SU-DHL-6 (cell line): ENCODE measurements at regions not wholly inside any gene's neighbourhood (a gene's known extent, or its start where the extent isn't known, plus 50 kb on each side); places are given as distances from the start of the nearest gene placed in this dataset.

ENCODE experiments used
- H2AFZ ChIP-seq: fragments of 200-600 bp; sonication (generic); 2 replicates; pipeline ENCODE4 v1.6.1; 2014; ENCODE audit warnings: low read depth, mild to moderate bottlenecking, moderate library complexity, mixed read lengths, antibody characterized with exemption, low read length; ENCODE audit not compliant: severe bottlenecking
- H3F3A ChIP-seq: fragments of 200-600 bp; shearing (Covaris generic); 2 replicates; pipeline ENCODE4 v1.6.0; 2016; ENCODE audit warnings: antibody characterized with exemption, mild to moderate bottlenecking; ENCODE audit not compliant: insufficient read depth
- H3K27ac ChIP-seq: fragments of 200-600 bp; sonication (generic); 2 replicates; pipeline ENCODE4 v1.5.1; 2016; ENCODE audit warnings: low read depth, mild to moderate bottlenecking, low read length, moderate library complexity, mixed read lengths
- H3K27me3 ChIP-seq: fragments of 200-600 bp; sonication (generic), shearing (Covaris generic); 2 replicates; pipeline ENCODE4 v1.6.0; 2014; ENCODE audit warnings: mild to moderate bottlenecking, low read length
- H3K36me3 ChIP-seq: fragments of 200-600 bp; sonication (generic); 2 replicates; pipeline ENCODE4 v1.6.1; 2014; ENCODE audit warnings: mild to moderate bottlenecking, low read length, mixed read lengths
- H3K4me2 ChIP-seq: fragments of 300-600, 200-600 bp; shearing (Covaris generic), sonication (generic); 2 replicates; pipeline ENCODE4 v1.6.0; 2014; ENCODE audit warnings: low read length, low read depth, mild to moderate bottlenecking; ENCODE audit not compliant: poor library complexity, severe bottlenecking
- H3K4me3 ChIP-seq: fragments of 200-600 bp; sonication (generic); 2 replicates; pipeline ENCODE4 v1.5.1; 2014; ENCODE audit warnings: antibody characterized with exemption, low read length, mild to moderate bottlenecking, mixed read lengths; ENCODE audit not compliant: insufficient read depth, poor library complexity, severe bottlenecking
- H3K79me2 ChIP-seq: fragments of 200-600 bp; sonication (generic); 2 replicates; pipeline ENCODE4 v1.6.1; 2014; ENCODE audit warnings: mild to moderate bottlenecking, low read length, moderate library complexity; ENCODE audit not compliant: insufficient read depth
- H3K9ac ChIP-seq: fragments of 200-600 bp; sonication (generic); 2 replicates; pipeline ENCODE4 v1.7.0; 2014; ENCODE audit warnings: mild to moderate bottlenecking, low read length
- H3K9me2 ChIP-seq: fragments of 200-600 bp; sonication (generic); replicated peaks from 2 replicates; pipeline ENCODE4 v1.6.1; 2014; ENCODE audit warnings: low read length; ENCODE audit not compliant: insufficient read depth
- H3K9me3 ChIP-seq: fragments of 200-600 bp; sonication (generic); 2 replicates; pipeline ENCODE4 v1.6.1; 2014; ENCODE audit warnings: low read length, mixed read lengths; ENCODE audit not compliant: insufficient read depth
- H4K20me1 ChIP-seq: fragments of 200-600 bp; sonication (generic); 2 replicates; pipeline ENCODE4 v1.6.1; 2014; ENCODE audit warnings: low read depth, mild to moderate bottlenecking, antibody characterized with exemption, low read length, moderate library complexity, mixed read lengths
- CTCF ChIP-seq: fragments of 200-600 bp; sonication (generic); IDR thresholded peaks from one replicate; pipeline ENCODE4 v1.5.1; 2017; ENCODE audit warnings: antibody characterized with exemption, mild to moderate bottlenecking, low read length, moderate library complexity; ENCODE audit not compliant: insufficient read depth, poor library complexity, severe bottlenecking
- EZH2phosphoT487 ChIP-seq: fragments of 200-600 bp; sonication (generic), shearing (Covaris generic); conservative IDR thresholded peaks from 2 replicates; pipeline ENCODE4 v1.6.1; 2018; ENCODE audit warnings: mild to moderate bottlenecking, antibody characterized with exemption, low read length, moderate library complexity, mixed read lengths

- no peaks in the 10 kb centered on the region for H3K9me2 ChIP-seq
- H3K9ac ChIP-seq = no peak overlapping the region
- H3K27me3 ChIP-seq = no peaks in the 10 kb centered on the region
- no peak overlapping the region for H3K27ac ChIP-seq
- no peak overlapping the region for H3K4me2 ChIP-seq
- TF ChIP-seq EZH2phosphoT487 (no peak), CTCF (no peak)
- H3K36me3 ChIP-seq = no peaks in the 10 kb centered on the region
- H2AFZ ChIP-seq = no peak overlapping the region
- H3K79me2 ChIP-seq = no peaks in the 10 kb centered on the region
- no peaks in the 10 kb centered on the region for H3K9me3 ChIP-seq
- no peaks in the 10 kb centered on the region for H3F3A ChIP-seq
- H3K4me3 ChIP-seq = no peak overlapping the region
- H4K20me1 ChIP-seq = no peaks in the 10 kb centered on the region
Measured at GRCh38 chr13:22138947-22139346, 468.1 kb downstream of the FGF9 start.

GRCh38 chr13:22141716-22142115 lies 470.8 kb downstream of the FGF9 start:
- Histone ChIP-seq H3K36me3 (no peaks in the 10 kb centered on the region), H3K9ac (no peak overlapping the region)
- TF ChIP-seq CTCF (no peak), EZH2phosphoT487 (no peak)

GRCh38 chr13:22143671-22144070 lies 472.8 kb downstream of the FGF9 start:
- Histone ChIP-seq H4K20me1 (no peaks in the 10 kb centered on the region), H3K4me2 (no peak overlapping the region), H2AFZ (no peak overlapping the region), H3K4me3 (no peak overlapping the region), H3K9me2 (no peaks in the 10 kb centered on the region), H3K36me3 (no peaks in the 10 kb centered on the region), H3K79me2 (no peaks in the 10 kb centered on the region), H3K9me3 (no peaks in the 10 kb centered on the region), H3K27ac (no peak overlapping the region), H3K27me3 (no peaks in the 10 kb centered on the region), H3K9ac (no peak overlapping the region), H3F3A (no peaks in the 10 kb centered on the region)
- TF ChIP-seq CTCF = no peak
- no peak for TF ChIP-seq EZH2phosphoT487

More at GRCh38 chr13:22141716-22142115, 470.8 kb downstream of the FGF9 start:
- Histone ChIP-seq H2AFZ (no peak overlapping the region), H3K4me3 (no peak overlapping the region), H3K9me3 (no peaks in the 10 kb centered on the region), H3K79me2 (no peaks in the 10 kb centered on the region), H3K27me3 (no peaks in the 10 kb centered on the region), H4K20me1 (no peaks in the 10 kb centered on the region), H3K27ac (no peak overlapping the region), H3K9me2 (no peaks in the 10 kb centered on the region), H3K4me2 (no peak overlapping the region), H3F3A (no peaks in the 10 kb centered on the region)

GRCh38 chr13:22144806-22145205 lies 473.9 kb downstream of the FGF9 start:
- TF ChIP-seq EZH2phosphoT487 (no peak), CTCF (no peak)
- no peaks in the 10 kb centered on the region for H3F3A ChIP-seq

More at GRCh38 chr13:22144806-22145205, 473.9 kb downstream of the FGF9 start:
- Histone ChIP-seq H3K4me3 (no peak overlapping the region), H3K27me3 (no peaks in the 10 kb centered on the region), H3K79me2 (no peaks in the 10 kb centered on the region), H3K9ac (no peak overlapping the region), H3K9me3 (no peaks in the 10 kb centered on the region), H3K4me2 (no peak overlapping the region), H2AFZ (no peak overlapping the region), H4K20me1 (no peaks in the 10 kb centered on the region), H3K27ac (no peak overlapping the region), H3K36me3 (no peaks in the 10 kb centered on the region), H3K9me2 (no peaks in the 10 kb centered on the region)
